HepG2 (cell line): ENCODE measurements at regions not wholly inside any gene's neighbourhood (a gene's known extent, or its start where the extent isn't known, plus 50 kb on each side); places are given as distances from the start of the nearest gene placed in this dataset.

Experiments
- ATF3 ChIP-seq: sonication (generic); formaldehyde crosslinking; IDR thresholded peaks from 2 replicates; pipeline ENCODE4 v1.4.0; 2020; ENCODE audit warnings: missing genetic modification reagents
- CTCF ChIP-seq: sonication (generic); formaldehyde crosslinking; IDR thresholded peaks from 2 replicates; pipeline ENCODE4 v1.5.0; 2020; ENCODE audit warnings: mild to moderate bottlenecking, missing genetic modification reagents, moderate library complexity
- DPF2 ChIP-seq: sonication (generic); formaldehyde crosslinking; IDR thresholded peaks from 2 replicates; pipeline ENCODE4 v1.4.0; 2020; ENCODE audit warnings: mild to moderate bottlenecking, low read depth, missing genetic modification reagents, borderline replicate concordance
- GABPB1 ChIP-seq: IDR thresholded peaks from 2 replicates; pipeline ENCODE4 v1.6.1; 2016; ENCODE audit warnings: mild to moderate bottlenecking, missing genetic modification reagents, moderate library complexity, missing compliant biosample characterization
- SP2 ChIP-seq: sonication (generic); formaldehyde crosslinking; IDR thresholded peaks from 2 replicates; pipeline ENCODE4 v1.5.1; 2020; ENCODE audit warnings: mild to moderate bottlenecking, missing genetic modification reagents
- TCF12 ChIP-seq, 2 experiments: fragments of 450-650 bp in 1 of 2; sonication (generic) in 1 of 2; formaldehyde crosslinking in 1 of 2; IDR thresholded peaks; 2 replicates each; pipeline versions ENCODE4 v1.6.1 to v1.8.0; 2017 to 2022; ENCODE audit warnings: antibody characterized with exemption in 1 of 2, mild to moderate bottlenecking in 1 of 2, missing genetic modification reagents in 1 of 2, moderate library complexity in 1 of 2
- WIZ ChIP-seq: sonication (generic); formaldehyde crosslinking; IDR thresholded peaks from 2 replicates; pipeline ENCODE4 v1.5.1; 2020; ENCODE audit warnings: mild to moderate bottlenecking, missing genetic modification reagents
- YY1 ChIP-seq: IDR thresholded peaks from 2 replicates; pipeline ENCODE4 v1.6.1; 2011; ENCODE audit warnings: low read length, low read depth, moderate library complexity, mild to moderate bottlenecking; ENCODE audit not compliant: insufficient read depth, insufficient replicate concordance

- no peak for TF ChIP-seq CTCF (CRISPR knock-in tag)
- no peak for TF ChIP-seq WIZ (CRISPR knock-in tag)
- no peak for TF ChIP-seq DPF2 (CRISPR knock-in tag)
- TF ChIP-seq YY1: no peak
- no peak for TF ChIP-seq GABPB1 (CRISPR knock-in tag)
- no peak for TF ChIP-seq SP2 (CRISPR knock-in tag)
- no peak for TF ChIP-seq TCF12 (IDR thresholded peaks at IDR 0.05)
- no peak for TF ChIP-seq TCF12 (CRISPR knock-in tag; IDR thresholded peaks at IDR 0.05)
- no peak for TF ChIP-seq ATF3
These were observed 56.0 kb upstream of the DPYD start for GRCh38 chr1:97976801-97977200.
